ENCODE measurements at regions not wholly inside any gene's neighbourhood (a gene's known extent, or its start where the extent isn't known, plus 50 kb on each side); places are given as distances from the start of the nearest gene placed in this dataset.

- TF ChIP-seq CTCF (conservative IDR thresholded peaks at IDR 0.05; ENCODE audit: low read depth, low read length) (no peak), EZH2phosphoT487 (IDR thresholded peaks at IDR 0.05; ENCODE audit: borderline replicate concordance, low read length) (no peak), EZH2 (IDR thresholded peaks at IDR 0.05; ENCODE audit: low read length, unreplicated experiment) (no peak)
These were observed 202.5 kb upstream of the DUSP10 start for GRCh38 chr1:221944247-221944870.

Measured in PC-3 (cell line).